GM18873 (cell line): ENCODE measurements at regions not wholly inside any gene's neighbourhood (a gene's known extent, or its start where the extent isn't known, plus 50 kb on each side); places are given as distances from the start of the nearest gene placed in this dataset.
"Not testable (repeated sequence)": the region's sequence is repeated elsewhere in the genome, so short reads cannot be mapped to it uniquely, and the experiment has no call there.

Experiments
- ATAC-seq: cut with Tn5 transposase; IDR thresholded peaks from one replicate; pipeline ENCODE4 v1.9.1; 2021; ENCODE audit warnings: mild to moderate bottlenecking, moderate library complexity, moderate number of reproducible peaks; ENCODE audit not compliant: unreplicated experiment, low FRiP score

GRCh38 chr5:71899865-71900342, 180.8 kb downstream of the CARTPT start:
- no peak for ATAC-seq

GRCh38 chr5:71903808-71904207, 184.7 kb downstream of the CARTPT start:
- ATAC-seq = no peak

- ATAC-seq = no peak
Observed at GRCh38 chr5:71904852-71905251, 185.8 kb downstream of the CARTPT start.

GRCh38 chr5:71905834-71906711, 187.0 kb downstream of the CARTPT start:
- ATAC-seq = no peak

DNA sequence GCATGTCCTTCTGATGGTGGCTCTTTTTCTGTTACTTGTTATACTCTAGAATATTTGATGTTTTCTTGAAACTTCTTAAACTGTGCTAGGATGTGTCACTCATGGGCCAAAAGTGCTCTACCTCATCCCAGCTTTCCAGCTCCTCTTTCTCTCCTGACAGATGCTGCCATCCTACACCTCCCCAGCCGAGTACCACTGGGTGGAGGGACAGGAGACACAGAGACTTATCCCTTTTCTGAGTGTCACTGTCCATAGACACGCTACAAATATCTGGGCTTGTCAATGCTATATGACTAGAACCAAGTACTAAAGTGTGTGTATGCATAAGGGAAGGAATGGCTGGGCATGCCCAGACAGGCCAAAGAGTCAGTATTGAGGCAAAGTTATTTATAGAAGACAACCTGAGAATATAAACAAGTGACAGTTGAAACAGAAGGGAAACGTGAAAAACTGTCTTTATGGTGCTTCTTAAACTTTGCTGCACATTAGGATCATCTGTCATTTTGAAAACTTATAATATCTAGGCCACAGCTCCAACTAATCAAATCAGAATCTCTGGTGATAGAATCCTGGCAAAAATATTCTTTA, 188.0 kb downstream of the CARTPT start:
- ATAC-seq = no peak

DNA sequence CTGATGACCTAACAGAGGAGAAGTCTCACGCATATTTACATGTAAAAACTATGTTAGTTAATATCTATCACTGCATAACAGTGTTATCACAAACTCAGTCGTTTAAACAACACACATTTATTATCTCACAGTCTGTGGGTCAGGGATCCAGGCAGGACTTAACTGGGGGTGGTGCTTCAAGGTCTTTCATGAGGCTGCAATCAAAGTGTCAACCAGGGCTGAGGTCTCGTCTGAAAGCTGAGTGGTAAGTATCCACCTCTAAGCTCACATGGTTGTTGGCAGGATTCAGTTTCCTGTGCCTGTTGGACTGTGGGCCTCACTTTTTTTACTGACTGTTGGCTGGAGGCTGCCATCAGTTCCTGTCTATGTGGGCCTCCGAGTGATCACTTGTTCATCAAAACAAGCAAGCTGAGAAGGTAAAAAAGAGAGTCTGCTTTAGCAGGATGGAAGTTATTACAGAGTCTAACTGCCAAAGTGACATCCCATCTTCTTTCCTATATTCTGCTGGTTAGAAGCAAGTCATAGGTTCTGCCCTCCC, 188.6 kb downstream of the CARTPT start:
- ATAC-seq = no peak

- no peak for ATAC-seq
Observed at GRCh38 chr5:71910741-71911140, 191.7 kb downstream of the CARTPT start.

GRCh38 chr5:71912021-71912420, 192.9 kb downstream of the CARTPT start:
- ATAC-seq = no peak

- no peak for ATAC-seq
Observed at GRCh38 chr5:71914281-71914680, 193.0 kb upstream of the MAP1B start.

GRCh38 chr5:71922584-71923106, 184.6 kb upstream of the MAP1B start:
- no peak for ATAC-seq

- no peak for ATAC-seq
Observed at GRCh38 chr5:71923755-71924154, 183.5 kb upstream of the MAP1B start.

DNA sequence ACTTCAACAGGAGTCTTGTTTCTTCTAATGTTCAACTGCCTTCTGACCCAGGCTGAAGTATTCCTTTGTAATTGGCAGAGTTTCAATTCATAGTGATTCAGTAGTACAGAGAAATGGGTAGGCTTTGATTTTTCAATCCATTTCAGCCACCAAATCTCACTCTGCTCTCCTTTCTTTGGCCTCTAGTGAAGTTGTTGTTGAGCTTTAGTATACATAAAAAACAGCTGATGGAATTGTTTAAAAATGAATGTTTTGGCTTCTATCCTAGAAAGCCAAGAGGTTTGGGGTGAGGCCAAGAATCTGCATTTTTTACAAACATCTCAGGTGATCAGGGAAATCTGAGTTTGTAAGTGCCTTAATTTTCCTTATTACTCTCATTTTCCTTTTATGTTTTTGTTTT, 182.9 kb upstream of the MAP1B start:
- no peak for ATAC-seq

DNA sequence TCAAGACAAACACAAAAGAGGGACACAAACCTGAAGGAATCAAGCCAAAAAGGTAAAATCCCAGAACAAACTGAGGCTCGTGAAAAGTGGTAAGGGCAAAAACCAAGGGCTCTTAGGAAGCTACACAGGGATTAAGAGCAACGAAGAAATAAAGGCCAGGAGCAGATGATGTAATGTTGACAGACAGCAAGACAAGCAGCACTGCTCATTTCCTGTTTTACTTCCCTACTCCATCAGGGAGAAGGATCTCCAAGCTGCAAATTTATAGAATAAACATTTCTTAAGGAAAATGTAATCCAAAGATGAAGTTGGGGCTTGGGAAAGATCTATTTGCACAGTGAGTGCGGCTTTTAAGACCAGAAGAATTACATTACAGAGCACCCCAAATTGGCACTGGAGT, 182.3 kb upstream of the MAP1B start:
- ATAC-seq = no peak

GRCh38 chr5:71925608-71926091, 181.6 kb upstream of the MAP1B start:
- ATAC-seq = no peak

GRCh38 chr5:71929003-71929402, 178.3 kb upstream of the MAP1B start:
- no peak for ATAC-seq

GRCh38 chr5:71930554-71930953, 176.7 kb upstream of the MAP1B start:
- not testable (repeated sequence) for ATAC-seq

DNA sequence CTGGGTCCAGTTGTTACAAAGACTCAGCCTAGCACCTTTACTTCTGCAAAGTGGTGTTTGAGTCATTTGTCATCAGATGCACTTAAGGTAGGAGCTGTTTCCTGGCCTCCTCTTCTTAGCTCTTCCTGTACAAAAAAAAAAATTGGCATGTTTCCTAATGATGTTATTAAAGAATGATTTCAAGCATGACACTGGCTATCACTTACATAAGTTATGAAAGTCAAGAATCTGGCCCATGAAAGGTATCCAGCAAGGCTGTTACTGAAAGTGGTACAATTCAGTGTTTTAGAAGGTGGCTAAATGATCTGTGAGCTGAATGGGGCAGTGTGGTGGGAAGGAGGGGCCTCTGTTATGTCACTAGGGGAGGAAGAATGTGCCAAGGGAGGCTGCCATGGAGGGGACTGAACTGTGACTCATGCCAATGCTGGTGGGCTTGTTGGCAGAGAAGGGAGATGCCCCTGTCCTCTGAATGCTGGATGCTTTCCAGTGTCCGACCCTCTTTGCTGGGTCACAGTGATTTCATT, 175.1 kb upstream of the MAP1B start:
- ATAC-seq = no peak

- ATAC-seq = no peak
Observed at GRCh38 chr5:71932655-71933338, 174.5 kb upstream of the MAP1B start.

- no peak for ATAC-seq
Observed at GRCh38 chr5:71934322-71934721, 173.0 kb upstream of the MAP1B start.

- no peak for ATAC-seq
Observed at GRCh38 chr5:71937921-71938698, 169.2 kb upstream of the MAP1B start.
